HG02973 (cell line): ENCODE measurements at regions not wholly inside any gene's neighbourhood (a gene's known extent, or its start where the extent isn't known, plus 50 kb on each side); places are given as distances from the start of the nearest gene placed in this dataset.
"Not testable (repeated sequence)": the region's sequence is repeated elsewhere in the genome, so short reads cannot be mapped to it uniquely, and the experiment has no call there.

Source experiments
- ATAC-seq: cut with Tn5 transposase; IDR thresholded peaks from one replicate; pipeline ENCODE4 v1.9.1; 2021; ENCODE audit warnings: moderate library complexity; ENCODE audit not compliant: unreplicated experiment

DNA sequence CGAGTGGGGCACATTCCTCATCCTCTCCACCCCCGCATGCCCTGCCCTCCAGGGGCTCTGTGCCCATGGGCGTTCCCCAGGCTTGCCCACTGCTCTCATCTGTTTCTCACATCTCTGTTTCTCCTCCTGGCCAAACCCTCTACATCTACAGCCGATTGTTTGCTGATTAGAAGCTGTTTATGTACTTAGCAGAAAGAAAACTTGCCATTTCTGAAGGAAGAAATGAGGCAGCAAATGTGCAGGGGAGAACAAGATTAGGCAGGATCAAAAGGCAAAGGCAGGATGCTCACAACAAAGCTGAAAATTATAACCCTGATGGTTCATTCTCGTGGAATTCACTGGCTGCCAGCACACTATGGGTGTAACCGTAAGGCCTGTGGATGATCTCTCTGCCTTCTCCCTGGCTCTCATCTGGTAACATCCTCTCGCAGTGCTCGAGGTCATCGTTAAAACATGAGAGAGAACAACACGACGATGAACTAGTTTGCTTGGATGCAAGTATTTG lies 111.6 kb upstream of the KLF14 start:
- no peak for ATAC-seq

DNA sequence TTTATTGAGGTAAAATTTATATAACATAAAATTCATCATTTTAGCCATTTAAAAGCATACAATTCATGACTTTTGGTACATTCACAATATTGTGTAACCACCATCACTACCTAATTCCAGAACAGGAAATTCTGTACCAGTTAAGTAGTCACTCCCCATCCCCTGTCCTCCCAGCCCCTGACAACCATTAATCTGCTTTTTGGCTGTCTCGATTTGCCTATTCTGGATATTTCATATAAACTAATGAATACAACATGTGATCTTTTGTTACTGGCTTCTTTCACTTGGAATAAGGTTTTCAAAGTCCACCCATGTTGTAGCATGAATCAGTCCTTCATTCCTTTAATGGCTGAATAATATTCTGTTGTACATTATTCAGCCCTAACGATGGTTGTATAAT lies 115.6 kb upstream of the KLF14 start:
- ATAC-seq, result no peak

DNA sequence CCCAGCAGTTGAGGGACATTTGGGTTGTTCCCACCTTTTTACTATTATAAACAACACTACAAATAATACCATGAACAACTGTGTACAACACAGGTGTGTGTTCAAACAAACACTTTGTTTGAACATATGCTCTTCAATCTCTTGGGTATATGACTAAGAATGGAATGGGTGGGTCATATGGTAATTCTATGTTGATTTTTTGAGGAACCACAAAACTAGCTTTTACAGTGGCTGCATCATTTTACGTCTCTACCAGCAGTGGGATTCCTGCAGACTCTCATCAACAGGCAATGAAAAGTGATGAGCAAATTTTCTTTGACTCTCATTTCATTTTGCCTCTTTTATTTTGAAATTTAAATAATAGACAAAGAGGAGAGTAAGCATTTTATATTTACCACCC lies 116.9 kb upstream of the KLF14 start:
- ATAC-seq, result no peak

DNA sequence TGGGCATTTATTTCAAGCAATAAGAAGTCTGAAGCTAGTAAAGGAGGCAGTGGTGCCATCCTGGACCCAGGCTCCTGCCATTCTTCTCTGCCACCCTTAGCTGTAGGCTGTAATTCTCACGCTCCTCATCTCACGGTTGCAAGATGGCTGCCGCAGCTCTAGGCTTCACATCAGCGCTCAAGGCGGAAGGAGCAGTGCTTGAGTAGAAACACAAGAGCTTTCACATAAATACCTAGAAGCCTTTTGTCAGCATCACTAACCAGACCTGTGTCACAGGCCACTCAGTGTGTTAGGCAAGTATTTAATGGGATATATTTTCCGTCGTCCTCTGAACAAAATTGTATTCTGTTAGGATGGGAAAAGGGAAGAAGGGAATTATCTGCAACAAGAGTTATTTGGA lies 118.9 kb upstream of the KLF14 start:
- no peak for ATAC-seq

DNA sequence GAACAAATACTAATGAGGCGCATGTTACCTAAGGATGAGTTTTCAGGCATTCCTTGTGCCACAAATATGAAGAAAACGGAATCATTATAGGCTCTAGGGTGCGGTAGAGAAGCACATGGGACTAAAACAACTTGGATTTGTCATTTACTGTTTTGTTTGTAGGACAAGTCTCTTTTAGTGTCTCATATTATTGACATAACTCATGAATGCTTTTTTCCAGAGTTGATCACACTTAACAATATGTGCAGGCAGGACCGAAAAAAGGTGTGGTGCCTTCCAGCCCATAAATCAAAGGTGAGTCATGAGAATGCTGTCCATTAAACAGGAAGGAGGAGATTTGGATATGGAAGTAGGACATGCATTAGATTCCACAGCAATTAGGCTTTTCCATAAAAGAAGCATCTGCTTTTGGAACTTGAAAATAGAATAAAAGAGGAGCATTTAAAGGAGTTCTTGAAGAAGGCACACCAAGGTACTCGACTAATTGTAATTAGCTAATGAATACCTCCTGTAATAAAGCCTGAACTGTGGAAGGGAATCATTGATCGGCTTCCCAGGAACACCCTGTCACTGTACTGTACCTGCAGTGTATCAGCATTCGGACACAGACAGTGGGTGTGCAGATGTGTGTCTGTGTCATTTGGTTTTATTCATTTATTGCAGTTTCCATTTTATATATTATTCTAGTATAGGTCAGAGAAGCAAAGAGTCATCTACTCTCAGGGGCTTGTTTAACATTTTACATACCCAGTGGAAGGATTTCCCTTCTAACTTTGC lies 119.7 kb upstream of the KLF14 start:
- no peak for ATAC-seq

DNA sequence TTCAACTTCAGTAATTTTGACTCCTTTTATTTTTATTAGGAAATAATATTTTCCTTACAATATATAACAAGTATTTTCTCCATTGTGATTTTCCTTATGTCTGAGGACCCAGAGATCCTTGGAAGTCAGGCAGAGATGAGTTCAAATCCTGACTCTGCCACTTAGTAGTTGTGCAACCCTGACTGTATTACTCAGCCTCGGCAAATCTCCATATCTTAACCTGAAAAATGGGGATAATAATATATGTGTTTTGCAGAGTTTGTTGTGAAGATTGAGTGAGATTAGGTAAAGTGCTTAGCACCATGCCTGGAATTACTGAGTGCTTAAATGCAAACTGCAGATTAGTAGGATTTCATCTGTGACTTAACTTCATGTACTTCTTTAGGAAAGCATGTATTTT lies 120.5 kb upstream of the KLF14 start:
- ATAC-seq, result no peak

DNA sequence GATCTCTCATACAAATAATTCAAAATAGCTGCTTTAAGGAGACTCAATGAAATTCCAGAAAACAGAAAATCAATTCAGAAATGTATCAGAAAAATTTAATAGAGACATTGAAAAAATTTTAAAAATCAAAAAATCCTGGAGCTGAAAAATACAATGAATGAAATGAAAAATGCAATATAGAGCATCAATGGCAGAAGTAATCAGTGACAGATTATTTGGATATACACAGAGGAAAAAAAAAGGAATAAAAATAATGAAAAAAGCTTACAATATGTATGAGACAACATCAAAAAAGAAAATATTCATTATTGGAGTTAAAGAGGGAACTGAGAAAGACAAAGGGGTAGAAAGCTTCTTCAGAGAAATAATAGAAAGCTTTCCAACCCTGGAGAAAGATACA lies 122.9 kb upstream of the KLF14 start:
- ATAC-seq, result no peak

DNA sequence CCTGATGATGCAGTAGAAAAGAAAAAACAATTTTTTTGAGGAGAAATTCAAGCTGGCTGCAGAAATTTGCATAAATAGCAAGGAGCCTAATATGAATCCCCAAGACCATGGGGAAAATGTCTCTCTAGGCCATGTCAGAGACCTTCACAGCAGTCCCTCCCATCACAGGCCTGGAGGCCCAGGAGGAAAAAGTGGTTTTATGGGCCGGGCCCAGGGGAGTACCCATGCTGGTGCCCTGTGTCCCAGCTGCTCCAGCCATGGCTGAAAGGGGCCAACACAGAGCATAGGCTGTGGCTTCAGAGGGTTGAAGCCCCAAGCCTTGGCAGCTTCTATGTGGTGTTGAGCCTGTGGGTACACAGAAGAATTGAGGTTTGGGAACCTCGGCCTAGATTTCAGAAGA lies 126.8 kb upstream of the KLF14 start:
- not testable (repeated sequence) for ATAC-seq

DNA sequence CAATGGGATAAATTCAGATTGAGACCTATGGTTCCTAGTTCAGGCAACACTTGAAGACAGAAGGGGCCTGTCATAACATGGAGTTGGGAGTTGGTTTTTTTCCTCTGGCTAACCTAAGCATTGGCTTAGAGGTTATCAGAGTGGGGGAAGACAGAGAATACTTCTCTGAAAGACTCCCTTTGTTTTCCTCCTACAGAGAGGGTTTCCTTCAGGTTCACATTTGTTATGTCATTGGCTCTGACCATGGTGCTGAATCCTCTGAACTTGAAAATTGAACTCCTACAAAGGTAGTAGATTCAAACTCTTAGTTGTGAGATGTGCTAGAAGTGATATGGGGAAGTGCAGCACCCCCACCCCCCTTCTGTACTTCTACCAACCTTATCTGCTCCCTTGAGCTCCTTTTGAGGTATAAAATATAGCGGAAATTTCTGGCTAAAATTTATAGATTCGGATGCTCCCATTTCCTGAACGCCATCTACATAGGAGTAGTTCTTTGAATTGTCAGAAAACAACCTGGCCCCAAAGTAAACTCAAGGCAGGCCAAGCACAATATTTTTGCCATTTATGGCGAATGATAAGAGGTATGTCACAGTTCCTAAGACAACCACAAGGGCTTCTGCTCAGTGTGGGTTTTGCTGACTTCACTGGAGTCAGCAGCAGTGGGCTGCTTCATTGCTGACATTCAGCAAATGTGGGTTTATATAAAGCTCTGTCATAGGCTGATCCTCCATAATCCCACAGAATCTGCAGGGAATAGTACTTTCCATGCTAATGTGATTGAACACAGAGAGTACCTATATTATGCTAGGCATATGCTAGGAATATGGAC lies 131.6 kb upstream of the KLF14 start:
- no peak for ATAC-seq

DNA sequence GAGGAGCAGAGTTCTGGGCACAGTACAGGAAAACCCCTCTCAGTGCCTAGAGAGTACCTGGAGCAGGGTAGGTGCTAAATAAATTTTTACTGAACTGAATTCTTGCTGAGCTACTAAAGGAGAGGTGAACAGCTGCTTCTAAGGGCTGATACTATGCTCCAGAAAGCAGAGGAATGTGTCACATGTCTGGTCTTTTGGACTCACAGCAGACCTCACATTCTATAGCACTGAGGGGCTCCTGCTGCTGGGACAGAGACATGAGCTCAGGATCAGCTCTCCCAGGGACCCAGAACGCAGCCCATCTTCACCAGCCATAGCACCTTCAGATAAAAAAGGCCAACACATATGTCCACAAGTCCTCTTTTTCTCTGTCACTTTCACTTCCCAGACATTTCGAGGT lies 133.0 kb upstream of the KLF14 start:
- ATAC-seq, result no peak

DNA sequence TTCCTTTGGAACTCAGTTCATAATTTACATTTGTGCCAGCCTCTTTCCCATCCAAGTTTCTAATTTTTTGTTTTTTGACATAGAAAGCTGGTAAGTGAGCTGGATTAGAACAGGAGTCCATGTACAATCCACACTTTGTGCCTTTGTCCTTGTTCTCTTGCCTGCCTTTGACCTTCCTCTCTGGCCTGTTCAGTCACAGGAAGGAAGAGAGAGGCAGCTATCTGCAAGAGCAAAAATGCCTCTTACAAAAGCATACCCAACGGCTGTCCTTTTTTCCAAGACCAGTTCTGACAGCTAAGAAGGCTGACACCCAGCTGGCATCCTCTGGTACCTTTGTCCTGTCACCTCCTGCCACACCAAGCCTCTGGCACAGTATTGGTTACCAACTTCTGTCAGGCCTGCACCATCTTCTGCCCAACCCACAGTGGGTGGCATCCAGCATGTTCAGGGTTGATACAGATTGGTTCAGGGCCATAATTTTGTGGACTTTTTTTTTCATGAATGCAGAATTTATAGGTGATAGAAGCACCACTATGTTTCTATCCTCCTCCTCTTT lies 133.7 kb upstream of the KLF14 start:
- no peak for ATAC-seq

DNA sequence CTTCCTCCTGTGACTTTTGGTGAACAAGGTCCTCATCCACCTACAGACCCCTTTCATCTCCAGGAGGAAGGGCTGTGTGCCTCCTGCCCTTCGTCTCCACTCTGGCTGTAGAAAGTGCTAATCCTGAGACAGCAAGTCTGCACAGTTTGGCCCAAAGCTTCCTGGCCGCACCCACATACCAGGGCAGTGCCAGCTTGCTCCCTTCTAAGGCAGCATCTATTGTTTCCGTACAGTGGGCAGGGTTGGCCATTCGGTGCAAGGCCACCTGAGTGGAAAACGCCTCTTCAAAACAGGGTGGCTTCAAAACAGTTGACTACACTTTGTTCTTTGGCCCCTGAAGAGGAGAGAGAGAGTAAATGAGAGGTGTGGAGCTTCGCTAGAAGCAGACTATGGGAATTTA lies 134.1 kb upstream of the KLF14 start:
- no peak for ATAC-seq

DNA sequence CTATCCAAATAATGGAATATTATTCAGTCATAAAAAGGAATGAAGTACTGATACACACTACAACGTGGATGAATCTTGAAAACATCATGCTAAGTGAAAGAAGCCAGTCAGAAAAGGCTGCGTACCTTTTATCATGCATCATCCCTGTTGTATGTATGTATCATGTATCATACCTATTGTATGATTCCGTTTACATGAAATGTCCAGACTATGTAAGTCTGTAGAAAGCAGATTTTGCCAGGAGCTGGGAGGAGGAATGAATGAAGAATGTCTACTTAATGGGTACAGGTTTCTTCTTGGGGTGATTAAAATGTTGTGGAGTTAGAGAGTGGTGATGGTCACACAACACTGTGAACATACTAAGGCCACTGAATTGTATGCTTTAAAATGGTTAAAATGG lies 135.9 kb upstream of the KLF14 start:
- no peak for ATAC-seq

DNA sequence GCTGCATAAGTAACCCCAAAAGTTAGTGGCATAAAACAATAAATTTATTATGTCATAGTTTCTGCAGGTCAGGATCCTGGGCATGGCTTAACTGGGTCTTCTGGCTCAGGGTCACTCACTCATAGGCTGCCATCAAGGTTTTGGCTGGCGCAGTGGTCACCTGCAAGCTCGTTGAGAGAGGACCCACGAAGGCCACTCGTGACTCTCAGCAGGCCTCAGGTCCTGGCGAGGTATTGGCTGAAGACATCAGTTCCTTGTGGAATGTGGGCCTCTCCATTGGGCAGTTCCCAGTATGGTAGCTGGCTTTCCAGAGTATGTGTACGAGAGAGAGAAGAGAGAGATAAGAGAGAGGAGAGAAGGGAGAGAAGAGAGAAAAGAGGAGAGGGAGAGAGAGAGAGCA lies 138.3 kb upstream of the KLF14 start:
- ATAC-seq, result no peak

DNA sequence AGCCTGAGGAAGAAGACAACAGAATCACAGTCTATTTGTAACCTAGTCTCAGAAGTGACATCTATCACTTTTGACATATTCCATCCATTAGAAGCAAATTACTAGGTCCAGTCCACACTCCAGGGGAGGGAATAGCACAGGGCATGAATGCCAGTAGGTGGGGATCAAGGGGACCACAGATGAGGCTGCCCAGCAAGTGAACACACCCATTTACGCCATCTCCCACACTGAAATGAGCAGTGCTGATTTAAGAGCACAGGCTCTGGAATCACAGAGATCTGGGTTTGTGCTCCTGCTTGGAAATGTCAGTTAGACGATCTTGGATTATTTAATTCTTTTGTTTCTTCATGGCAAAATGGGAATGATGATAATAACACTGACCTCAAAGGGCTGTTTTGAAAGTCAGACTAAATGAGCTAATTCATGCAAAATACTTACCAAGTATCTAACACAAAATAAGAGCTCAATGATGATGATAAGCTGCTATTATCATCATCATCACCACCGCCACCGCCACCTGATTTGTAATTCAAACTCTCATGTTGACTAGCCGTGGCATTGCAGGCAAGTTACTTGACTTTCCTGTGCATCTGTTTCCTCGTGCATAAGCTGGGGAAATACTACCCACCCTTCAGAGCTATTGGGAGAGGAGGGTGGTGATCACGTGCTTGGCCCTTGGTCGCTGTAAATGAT lies 138.9 kb upstream of the KLF14 start:
- ATAC-seq, result no peak

DNA sequence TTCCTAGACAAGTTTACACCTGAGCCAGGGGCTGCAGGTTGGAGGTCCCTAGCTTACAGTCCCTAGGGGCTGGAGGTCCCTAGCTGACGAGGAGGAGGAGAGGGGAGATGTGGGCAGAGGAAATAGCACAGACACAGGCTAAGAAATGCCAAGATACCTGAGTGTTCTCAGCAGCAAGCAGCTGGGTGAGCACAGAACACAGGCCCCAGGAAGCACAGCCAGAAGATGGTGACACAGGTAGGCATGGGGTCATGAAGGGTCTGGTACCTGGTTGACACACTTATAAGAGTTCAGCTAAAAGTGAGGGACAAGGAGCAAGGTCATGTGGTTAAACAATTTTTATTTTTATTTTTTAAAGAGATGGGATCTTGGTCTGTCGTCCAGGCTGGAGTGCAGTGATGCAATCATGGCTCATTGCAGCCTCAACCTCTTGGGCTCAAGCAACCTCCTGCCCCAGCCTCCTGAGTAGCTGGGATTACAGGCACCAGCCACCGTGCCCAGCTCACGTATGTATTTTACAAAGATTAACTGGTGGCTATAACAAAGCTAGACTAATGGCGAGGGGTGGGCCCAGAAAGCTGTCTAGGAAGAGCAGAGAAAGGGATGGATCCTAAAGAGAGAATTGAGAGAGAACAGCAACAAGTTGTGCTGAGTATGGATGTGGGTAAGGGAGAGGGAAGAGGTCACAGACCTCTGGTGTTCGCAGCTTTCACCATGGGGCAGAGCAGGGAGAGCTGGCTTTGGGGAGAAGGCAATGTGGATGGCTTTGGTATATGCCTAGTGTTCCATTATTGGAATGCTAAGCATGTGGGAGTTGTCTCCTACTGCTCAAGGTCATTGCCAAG lies 140.3 kb upstream of the KLF14 start:
- ATAC-seq, result no peak

DNA sequence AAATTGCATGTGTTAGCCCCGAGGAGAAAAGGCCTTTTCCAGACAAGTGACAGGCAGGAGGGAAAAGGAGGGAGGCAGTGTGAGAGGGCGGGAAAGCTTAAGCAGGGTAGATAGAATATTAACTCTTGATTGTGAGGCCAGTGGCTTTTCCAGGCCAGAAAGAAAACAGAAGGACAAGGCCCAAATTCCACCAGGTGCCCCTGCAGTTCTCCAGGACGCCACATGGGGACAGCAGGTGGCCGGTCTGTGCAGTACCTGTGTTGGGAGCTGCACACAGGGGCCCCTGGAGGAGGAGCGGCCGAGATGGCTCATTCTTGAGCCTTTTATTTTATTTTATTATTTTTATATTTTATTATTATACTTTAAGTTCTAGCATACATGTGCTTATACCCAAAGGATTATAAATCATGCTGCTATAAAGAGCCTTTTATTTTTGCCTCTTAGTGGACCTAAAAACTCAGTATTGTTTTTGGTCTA lies 141.3 kb upstream of the KLF14 start:
- no peak for ATAC-seq

DNA sequence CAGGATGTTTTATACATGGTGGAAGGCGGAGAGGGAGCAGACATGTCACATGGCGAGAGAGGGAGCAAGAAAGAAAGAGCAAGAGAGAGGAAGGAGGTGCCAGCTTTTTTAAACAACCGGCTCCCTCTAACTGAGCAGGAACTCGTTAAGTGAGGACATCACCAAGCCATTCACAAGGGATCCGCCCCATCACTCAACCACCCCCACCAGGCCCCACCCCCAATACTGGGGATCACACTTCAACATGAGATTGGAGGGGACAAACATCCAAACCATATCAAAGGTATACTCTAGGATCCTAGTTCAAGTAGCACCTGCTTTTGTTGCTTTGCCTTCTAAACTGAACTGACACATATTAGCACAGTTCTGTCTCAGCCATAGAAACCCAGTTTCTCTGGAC lies 141.9 kb upstream of the KLF14 start:
- ATAC-seq, result no peak

DNA sequence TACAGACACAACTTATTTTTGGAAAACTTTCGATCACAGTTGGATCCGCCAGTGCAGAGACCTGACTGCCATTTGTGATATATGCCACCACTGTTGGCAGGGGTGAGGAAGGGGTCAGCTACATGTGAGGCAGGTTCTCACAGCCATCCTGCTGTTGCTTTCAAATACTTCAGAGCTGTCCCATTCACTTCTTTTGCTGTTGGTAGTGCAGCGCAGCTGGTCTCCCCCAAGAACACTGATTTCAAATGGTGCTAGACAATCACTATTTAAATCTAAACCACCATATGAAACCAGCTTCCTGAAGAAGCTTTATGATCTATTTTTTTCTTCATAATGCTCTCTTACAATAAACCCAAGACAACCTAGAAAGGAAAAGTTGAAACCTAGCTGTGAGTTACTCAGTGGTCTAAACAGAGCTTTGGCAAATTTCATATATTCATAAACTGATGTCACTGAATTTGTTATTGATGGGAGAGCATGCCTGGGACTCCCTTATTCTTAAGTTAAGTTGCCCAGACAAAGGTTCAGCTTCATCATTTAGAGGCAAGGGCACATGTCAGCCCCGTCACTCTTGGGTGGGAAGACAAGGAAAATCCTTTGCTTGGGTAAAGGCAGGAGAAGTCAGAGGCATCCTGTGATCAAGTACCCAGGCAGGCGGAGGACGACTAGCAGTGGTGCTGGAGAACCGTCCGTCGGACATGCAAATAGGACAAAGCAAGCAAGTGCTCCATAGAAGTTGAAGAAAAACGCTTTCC lies 143.4 kb upstream of the KLF14 start:
- no peak for ATAC-seq

DNA sequence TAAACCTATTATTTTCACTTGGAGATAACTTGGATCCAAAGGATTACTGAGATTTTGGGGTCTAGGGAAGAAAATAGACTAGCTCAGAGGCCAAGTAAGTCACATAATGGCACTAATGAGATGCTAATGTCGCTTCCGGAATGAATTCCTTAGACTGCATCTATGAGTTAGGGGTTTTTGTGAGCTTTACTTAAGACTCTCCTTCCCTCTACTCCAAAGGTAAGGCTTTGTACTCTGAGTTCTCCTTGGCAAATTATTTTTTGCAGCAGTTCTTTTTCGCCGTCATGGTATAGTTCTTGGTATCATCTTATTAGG lies 143.9 kb upstream of the KLF14 start:
- no peak for ATAC-seq
